ENCODE measurements at regions not wholly inside any gene's neighbourhood (a gene's known extent, or its start where the extent isn't known, plus 50 kb on each side); places are given as distances from the start of the nearest gene placed in this dataset.

GRCh38 chr10:78274491-78274890 lies 240.8 kb downstream of the RPS24 start:
- no peak for DNase-seq (ENCODE audit: low read depth)

GRCh38 chr10:78276139-78276538 lies 242.5 kb downstream of the RPS24 start:
- DNase-seq (ENCODE audit: low read depth) = no peak

GRCh38 chr10:78277314-78278057 lies 243.8 kb downstream of the RPS24 start:
- DNase-seq (ENCODE audit: low read depth) = no peak

GRCh38 chr10:78278058-78278404 lies 244.4 kb downstream of the RPS24 start:
- no peak for DNase-seq (ENCODE audit: low read depth)

GRCh38 chr10:78279756-78280155 lies 246.1 kb downstream of the RPS24 start:
- DNase-seq (ENCODE audit: low read depth) = no peak

- DNase-seq (ENCODE audit: low read depth) = no peak
These were observed 246.9 kb downstream of the RPS24 start for GRCh38 chr10:78280604-78281003.

GRCh38 chr10:78281627-78282026 lies 248.0 kb downstream of the RPS24 start:
- no peak for DNase-seq (ENCODE audit: low read depth)

- DNase-seq (ENCODE audit: low read depth) = no peak
These were observed 249.5 kb downstream of the RPS24 start for GRCh38 chr10:78283069-78283682.

GRCh38 chr10:78284381-78284780 lies 250.7 kb downstream of the RPS24 start:
- no peak for DNase-seq (ENCODE audit: low read depth)

- no peak for DNase-seq (ENCODE audit: low read depth)
These were observed 251.6 kb downstream of the RPS24 start for GRCh38 chr10:78285226-78285625.

GRCh38 chr10:78286186-78286585 lies 252.5 kb downstream of the RPS24 start:
- no peak for DNase-seq (ENCODE audit: low read depth)

GRCh38 chr10:78286668-78287067 lies 253.0 kb downstream of the RPS24 start:
- DNase-seq (ENCODE audit: low read depth) = no peak

- DNase-seq (ENCODE audit: low read depth) = no peak
These were observed 254.0 kb downstream of the RPS24 start for GRCh38 chr10:78287618-78288017.

- DNase-seq (ENCODE audit: low read depth) = no peak
These were observed 255.0 kb downstream of the RPS24 start for GRCh38 chr10:78288663-78289062.

- no peak for DNase-seq (ENCODE audit: low read depth)
These were observed 256.6 kb downstream of the RPS24 start for GRCh38 chr10:78290131-78290750.

GRCh38 chr10:78291722-78292121 lies 258.1 kb downstream of the RPS24 start:
- no peak for DNase-seq (ENCODE audit: low read depth)

GRCh38 chr10:78292250-78292981 lies 258.8 kb downstream of the RPS24 start:
- no peak for DNase-seq (ENCODE audit: low read depth)

GRCh38 chr10:78292982-78293865 lies 259.6 kb downstream of the RPS24 start:
- DNase-seq (ENCODE audit: low read depth) = no peak

- DNase-seq (ENCODE audit: low read depth) = no peak
These were observed 261.6 kb downstream of the RPS24 start for GRCh38 chr10:78295242-78295641.

GRCh38 chr10:78296785-78297184 lies 263.1 kb downstream of the RPS24 start:
- DNase-seq (ENCODE audit: low read depth) = no peak

- no peak for DNase-seq (ENCODE audit: low read depth)
These were observed 264.3 kb downstream of the RPS24 start for GRCh38 chr10:78297997-78298396.

GRCh38 chr10:78298835-78299234 lies 265.2 kb downstream of the RPS24 start:
- DNase-seq (ENCODE audit: low read depth) = no peak

Data from activated T-cell treated with anti-CD3 and anti-CD28 coated beads for 48 hours (primary cell).